ENCODE measurements at regions not wholly inside any gene's neighbourhood (a gene's known extent, or its start where the extent isn't known, plus 50 kb on each side); places are given as distances from the start of the nearest gene placed in this dataset.

GRCh38 chr16:58938811-58939210 is 204.7 kb upstream of the GOT2 start:
- no peak for DNase-seq (ENCODE audit: extremely low spot score, unreplicated experiment)
- Mint-ChIP-seq H3K27me3 (ENCODE audit: unreplicated experiment) (peaks cover 8% of the 10 kb centered on the region), H3K36me3 (ENCODE audit: unreplicated experiment) (no peaks in the 10 kb centered on the region), H3K27ac (ENCODE audit: unreplicated experiment) (no peak overlapping the region), H3K4me3 (ENCODE audit: unreplicated experiment) (no peak overlapping the region), H3K4me1 (ENCODE audit: unreplicated experiment) (peaks cover 2% of the 10 kb centered on the region), H3K9me3 (ENCODE audit: unreplicated experiment) (no peaks in the 10 kb centered on the region)
- TF ChIP-seq, protein P1, sequence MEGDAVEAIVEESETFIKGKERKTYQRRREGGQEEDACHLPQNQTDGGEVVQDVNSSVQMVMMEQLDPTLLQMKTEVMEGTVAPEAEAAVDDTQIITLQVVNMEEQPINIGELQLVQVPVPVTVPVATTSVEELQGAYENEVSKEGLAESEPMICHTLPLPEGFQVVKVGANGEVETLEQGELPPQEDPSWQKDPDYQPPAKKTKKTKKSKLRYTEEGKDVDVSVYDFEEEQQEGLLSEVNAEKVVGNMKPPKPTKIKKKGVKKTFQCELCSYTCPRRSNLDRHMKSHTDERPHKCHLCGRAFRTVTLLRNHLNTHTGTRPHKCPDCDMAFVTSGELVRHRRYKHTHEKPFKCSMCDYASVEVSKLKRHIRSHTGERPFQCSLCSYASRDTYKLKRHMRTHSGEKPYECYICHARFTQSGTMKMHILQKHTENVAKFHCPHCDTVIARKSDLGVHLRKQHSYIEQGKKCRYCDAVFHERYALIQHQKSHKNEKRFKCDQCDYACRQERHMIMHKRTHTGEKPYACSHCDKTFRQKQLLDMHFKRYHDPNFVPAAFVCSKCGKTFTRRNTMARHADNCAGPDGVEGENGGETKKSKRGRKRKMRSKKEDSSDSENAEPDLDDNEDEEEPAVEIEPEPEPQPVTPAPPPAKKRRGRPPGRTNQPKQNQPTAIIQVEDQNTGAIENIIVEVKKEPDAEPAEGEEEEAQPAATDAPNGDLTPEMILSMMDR (IDR thresholded peaks at IDR 0.05), result no peak

- Mint-ChIP-seq H3K4me1 (ENCODE audit: unreplicated experiment) (peaks cover 2% of the 10 kb centered on the region), H3K4me3 (ENCODE audit: unreplicated experiment) (no peak overlapping the region), H3K27ac (ENCODE audit: unreplicated experiment) (no peak overlapping the region), H3K36me3 (ENCODE audit: unreplicated experiment) (no peaks in the 10 kb centered on the region), H3K27me3 (ENCODE audit: unreplicated experiment) (peaks cover 8% of the 10 kb centered on the region), H3K9me3 (ENCODE audit: unreplicated experiment) (no peaks in the 10 kb centered on the region)
- DNase-seq (ENCODE audit: extremely low spot score, unreplicated experiment), result no peak
- TF ChIP-seq, protein P1 (IDR thresholded peaks at IDR 0.05), result no peak
Observed at GRCh38 chr16:58937661-58938060, 203.5 kb upstream of the GOT2 start.

- no peak overlapping the region for H3K4me3 Mint-ChIP-seq (ENCODE audit: unreplicated experiment)
- H3K27me3 Mint-ChIP-seq (ENCODE audit: unreplicated experiment), result no peaks in the 10 kb centered on the region
- DNase-seq (ENCODE audit: extremely low spot score, unreplicated experiment), result no peak
- TF ChIP-seq, protein P1 (IDR thresholded peaks at IDR 0.05), result no peak
- H3K36me3 Mint-ChIP-seq (ENCODE audit: unreplicated experiment), result no peaks in the 10 kb centered on the region
- no peak overlapping the region for H3K27ac Mint-ChIP-seq (ENCODE audit: unreplicated experiment)
- no peaks in the 10 kb centered on the region for H3K9me3 Mint-ChIP-seq (ENCODE audit: unreplicated experiment)
- peaks cover 10% of the 10 kb centered on the region for H3K4me1 Mint-ChIP-seq (ENCODE audit: unreplicated experiment)
Observed at GRCh38 chr16:58933186-58933585, 199.1 kb upstream of the GOT2 start.

DNA sequence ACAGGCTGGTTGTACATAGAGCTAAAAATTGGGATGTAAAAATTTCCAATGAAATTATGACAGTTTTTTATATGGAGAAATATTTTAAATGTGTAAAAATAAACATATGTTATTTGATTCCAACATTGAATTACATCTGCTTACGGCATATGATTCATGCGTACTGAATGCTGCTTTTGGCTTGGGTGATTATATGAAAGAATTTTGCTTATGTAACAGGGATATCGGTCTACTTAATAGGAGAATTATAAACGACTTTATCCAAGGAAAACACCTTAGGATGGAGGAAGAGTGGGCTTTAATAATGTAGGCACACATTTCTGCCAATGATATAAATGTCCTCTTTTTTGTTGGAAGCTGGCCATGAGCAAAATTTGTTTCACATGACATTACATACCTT is 197.3 kb upstream of the GOT2 start:
- TF ChIP-seq, protein P1 (IDR thresholded peaks at IDR 0.05), result no peak
- Mint-ChIP-seq H3K4me3 (ENCODE audit: unreplicated experiment) (no peak overlapping the region), H3K36me3 (ENCODE audit: unreplicated experiment) (no peaks in the 10 kb centered on the region), H3K9me3 (ENCODE audit: unreplicated experiment) (no peaks in the 10 kb centered on the region), H3K27me3 (ENCODE audit: unreplicated experiment) (no peaks in the 10 kb centered on the region), H3K4me1 (ENCODE audit: unreplicated experiment) (peaks cover 10% of the 10 kb centered on the region), H3K27ac (ENCODE audit: unreplicated experiment) (no peak overlapping the region)
- no peak for DNase-seq (ENCODE audit: extremely low spot score, unreplicated experiment)

- H3K4me1 Mint-ChIP-seq (ENCODE audit: unreplicated experiment), result no peaks in the 10 kb centered on the region
- peaks cover 6% of the 10 kb centered on the region for H3K9me3 Mint-ChIP-seq (ENCODE audit: unreplicated experiment)
- no peaks in the 10 kb centered on the region for H3K36me3 Mint-ChIP-seq (ENCODE audit: unreplicated experiment)
- TF ChIP-seq, protein P1 (IDR thresholded peaks at IDR 0.05), result no peak
- H3K4me3 Mint-ChIP-seq (ENCODE audit: unreplicated experiment), result no peak overlapping the region
- no peak for DNase-seq (ENCODE audit: extremely low spot score, unreplicated experiment)
- peaks cover 10% of the 10 kb centered on the region for H3K27me3 Mint-ChIP-seq (ENCODE audit: unreplicated experiment)
- H3K27ac Mint-ChIP-seq (ENCODE audit: unreplicated experiment), result no peak overlapping the region
Observed at GRCh38 chr16:58923094-58923493, 189.0 kb upstream of the GOT2 start.
